Progenitor cell of endocrine pancreas (in vitro differentiated cells): ENCODE measurements at regions not wholly inside any gene's neighbourhood (a gene's known extent, or its start where the extent isn't known, plus 50 kb on each side); places are given as distances from the start of the nearest gene placed in this dataset.

Experiments
- DNase-seq: peaks from one replicate; pipeline ENCODE4 v3.0.0; 2021; ENCODE audit warnings: low spot score; ENCODE audit not compliant: unreplicated experiment
- H3K27ac Mint-ChIP-seq: 2 replicates; pipeline ENCODE4 v1.8.0; 2021; ENCODE audit warnings: mild to moderate bottlenecking, moderate library complexity, mixed read lengths
- H3K27me3 Mint-ChIP-seq: 2 replicates; pipeline ENCODE4 v1.8.0; 2021; ENCODE audit warnings: mixed read lengths
- H3K36me3 Mint-ChIP-seq: 2 replicates; pipeline ENCODE4 v1.8.0; 2022; ENCODE audit warnings: mixed read lengths; ENCODE audit not compliant: insufficient read depth
- H3K4me1 Mint-ChIP-seq: 2 replicates; pipeline ENCODE4 v1.8.0; 2021; ENCODE audit warnings: low read depth, mixed read lengths
- H3K4me3 Mint-ChIP-seq: 2 replicates; pipeline ENCODE4 v1.8.0; 2021; ENCODE audit warnings: low read depth, mild to moderate bottlenecking, moderate library complexity, mixed read lengths
- H3K9me3 Mint-ChIP-seq: 2 replicates; pipeline ENCODE4 v1.8.0; 2021; ENCODE audit warnings: low read depth, mixed read lengths
- TF ChIP-seq, protein P1 (sequence below): fragments of 200-600 bp; sonication (generic); IDR thresholded peaks from one replicate; pipeline ENCODE4 v1.5.0; 2021; ENCODE audit warnings: antibody characterized with exemption, mild to moderate bottlenecking; ENCODE audit not compliant: unreplicated experiment

DNA sequence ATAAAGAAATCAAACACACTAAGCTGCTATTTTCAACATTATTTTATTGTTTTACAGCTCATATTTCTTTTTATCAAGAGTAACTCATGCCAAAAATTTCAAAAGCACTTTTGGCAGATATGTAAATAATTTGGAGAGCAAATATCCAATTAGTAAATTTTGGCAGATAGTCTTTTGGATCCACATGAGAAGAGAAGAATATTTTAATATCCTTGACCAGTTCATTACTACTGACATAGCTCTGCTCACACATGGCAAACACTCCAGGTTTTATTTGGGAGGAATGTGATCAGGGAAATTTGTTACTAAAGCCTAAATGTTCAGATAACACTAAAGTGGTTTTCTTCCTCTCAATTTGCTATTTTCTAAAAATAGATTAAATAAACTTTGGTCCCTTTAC, 1054.3 kb downstream of the FAT4 start:
- Mint-ChIP-seq H3K27ac (no peak overlapping the region), H3K4me3 (no peak overlapping the region), H3K4me1 (no peaks in the 10 kb centered on the region), H3K27me3 (no peaks in the 10 kb centered on the region), H3K36me3 (no peaks in the 10 kb centered on the region), H3K9me3 (no peaks in the 10 kb centered on the region)
- DNase-seq = no peak
- TF ChIP-seq, protein P1, sequence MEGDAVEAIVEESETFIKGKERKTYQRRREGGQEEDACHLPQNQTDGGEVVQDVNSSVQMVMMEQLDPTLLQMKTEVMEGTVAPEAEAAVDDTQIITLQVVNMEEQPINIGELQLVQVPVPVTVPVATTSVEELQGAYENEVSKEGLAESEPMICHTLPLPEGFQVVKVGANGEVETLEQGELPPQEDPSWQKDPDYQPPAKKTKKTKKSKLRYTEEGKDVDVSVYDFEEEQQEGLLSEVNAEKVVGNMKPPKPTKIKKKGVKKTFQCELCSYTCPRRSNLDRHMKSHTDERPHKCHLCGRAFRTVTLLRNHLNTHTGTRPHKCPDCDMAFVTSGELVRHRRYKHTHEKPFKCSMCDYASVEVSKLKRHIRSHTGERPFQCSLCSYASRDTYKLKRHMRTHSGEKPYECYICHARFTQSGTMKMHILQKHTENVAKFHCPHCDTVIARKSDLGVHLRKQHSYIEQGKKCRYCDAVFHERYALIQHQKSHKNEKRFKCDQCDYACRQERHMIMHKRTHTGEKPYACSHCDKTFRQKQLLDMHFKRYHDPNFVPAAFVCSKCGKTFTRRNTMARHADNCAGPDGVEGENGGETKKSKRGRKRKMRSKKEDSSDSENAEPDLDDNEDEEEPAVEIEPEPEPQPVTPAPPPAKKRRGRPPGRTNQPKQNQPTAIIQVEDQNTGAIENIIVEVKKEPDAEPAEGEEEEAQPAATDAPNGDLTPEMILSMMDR = no peak

DNA sequence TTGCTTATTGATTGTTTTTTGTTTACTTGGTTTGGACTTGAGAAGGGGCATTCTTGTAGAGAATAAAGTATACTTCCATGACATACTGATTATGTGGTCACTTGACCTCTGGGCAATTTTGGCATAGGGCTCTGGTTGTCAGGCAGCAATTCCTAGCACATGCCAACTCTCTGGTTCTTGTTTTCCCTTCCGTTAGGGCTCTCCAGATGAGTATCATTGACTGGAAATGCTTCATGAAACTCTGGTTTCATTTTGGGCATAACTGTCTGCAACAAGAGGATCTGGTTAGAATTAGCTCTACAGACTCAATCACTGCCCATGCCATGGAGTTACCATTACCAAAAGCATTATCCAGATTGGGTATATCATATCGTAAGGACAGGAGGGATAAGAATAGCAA, 1057.9 kb downstream of the FAT4 start:
- Mint-ChIP-seq H3K9me3 (no peaks in the 10 kb centered on the region), H3K27ac (no peak overlapping the region), H3K4me1 (no peaks in the 10 kb centered on the region), H3K4me3 (no peak overlapping the region), H3K27me3 (no peaks in the 10 kb centered on the region), H3K36me3 (no peaks in the 10 kb centered on the region)
- TF ChIP-seq, protein P1 = no peak
- no peak for DNase-seq

DNA sequence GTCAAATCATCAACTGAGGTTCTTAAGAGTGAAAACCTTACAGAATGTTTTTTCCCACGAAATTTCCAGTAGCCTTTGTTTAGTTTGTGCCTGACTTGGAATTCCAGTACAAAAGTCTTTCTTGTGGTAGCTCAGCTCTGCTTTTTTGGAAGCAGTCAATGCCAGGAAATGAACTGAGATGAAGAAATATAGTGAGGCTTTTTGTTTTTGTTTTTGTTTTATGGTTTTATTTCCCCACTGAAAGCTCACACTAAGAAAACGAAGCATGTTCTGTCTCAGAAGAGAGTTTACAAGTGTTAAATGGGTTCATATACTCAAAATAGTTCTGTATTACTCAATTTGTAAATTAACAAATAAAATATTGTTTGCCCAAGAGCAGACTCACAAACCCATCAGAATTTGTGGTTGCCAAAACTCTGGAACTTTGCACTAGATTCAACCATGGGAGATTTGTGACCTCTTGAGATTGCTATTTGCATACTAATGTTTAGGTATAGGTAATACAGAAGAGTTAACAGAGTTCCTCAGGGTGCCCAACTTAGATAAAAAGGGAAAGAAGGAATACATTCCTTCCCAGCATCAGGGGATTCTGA, 1060.8 kb downstream of the FAT4 start:
- H3K27me3 Mint-ChIP-seq = no peaks in the 10 kb centered on the region
- no peaks in the 10 kb centered on the region for H3K36me3 Mint-ChIP-seq
- DNase-seq = no peak
- no peak overlapping the region for H3K27ac Mint-ChIP-seq
- H3K4me3 Mint-ChIP-seq = no peak overlapping the region
- H3K9me3 Mint-ChIP-seq = peaks cover 3% of the 10 kb centered on the region
- TF ChIP-seq, protein P1 = no peak
- H3K4me1 Mint-ChIP-seq = no peaks in the 10 kb centered on the region

DNA sequence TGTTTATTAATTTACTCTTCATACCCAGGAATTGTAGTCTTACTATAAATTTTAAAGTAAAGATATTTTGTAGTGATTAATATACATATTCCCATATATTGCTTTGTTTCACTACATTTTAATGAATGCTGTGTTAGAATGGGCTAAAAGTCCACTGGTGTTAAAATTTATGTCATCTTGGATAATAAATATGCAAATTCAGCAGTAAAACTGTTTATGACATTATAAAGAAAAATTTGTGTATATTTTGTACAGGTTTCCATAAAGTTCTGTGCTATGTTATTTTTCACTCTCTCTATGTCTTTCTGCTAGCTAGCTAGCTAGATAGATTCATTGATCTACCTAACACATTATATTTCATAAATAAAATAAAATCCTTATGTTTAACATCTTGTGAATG, 1071.2 kb downstream of the FAT4 start:
- Mint-ChIP-seq H3K27ac (no peak overlapping the region), H3K4me3 (no peak overlapping the region), H3K36me3 (no peaks in the 10 kb centered on the region), H3K27me3 (no peaks in the 10 kb centered on the region), H3K9me3 (peaks cover 2% of the 10 kb centered on the region), H3K4me1 (no peaks in the 10 kb centered on the region)
- DNase-seq = no peak
- TF ChIP-seq, protein P1 = no peak

DNA sequence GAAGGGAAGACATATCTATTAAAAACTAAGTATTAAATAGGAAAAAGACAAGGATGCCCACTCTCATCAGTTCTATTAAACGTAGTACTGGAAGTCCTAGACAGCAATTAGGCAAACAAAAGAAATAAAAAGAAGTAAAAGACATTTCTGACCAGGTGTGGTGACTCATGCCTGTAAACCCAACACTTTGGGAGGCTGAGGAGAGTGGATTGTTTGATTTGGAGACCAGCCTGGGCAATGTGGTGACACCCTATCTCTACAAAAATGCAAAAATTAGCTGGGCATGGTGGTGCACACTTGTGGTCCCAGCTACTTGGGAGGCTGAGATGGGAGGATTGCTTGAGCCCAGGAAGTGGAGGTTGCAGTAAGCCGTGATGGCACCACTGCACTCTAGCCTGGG, 1071.8 kb downstream of the FAT4 start:
- Mint-ChIP-seq H3K36me3 (no peaks in the 10 kb centered on the region), H3K4me1 (no peaks in the 10 kb centered on the region), H3K4me3 (no peak overlapping the region), H3K9me3 (no peaks in the 10 kb centered on the region), H3K27ac (no peak overlapping the region), H3K27me3 (no peaks in the 10 kb centered on the region)
- TF ChIP-seq, protein P1 = no peak
- no peak for DNase-seq
